ENCODE measurements at regions not wholly inside any gene's neighbourhood (a gene's known extent, or its start where the extent isn't known, plus 50 kb on each side); places are given as distances from the start of the nearest gene placed in this dataset.

DNA sequence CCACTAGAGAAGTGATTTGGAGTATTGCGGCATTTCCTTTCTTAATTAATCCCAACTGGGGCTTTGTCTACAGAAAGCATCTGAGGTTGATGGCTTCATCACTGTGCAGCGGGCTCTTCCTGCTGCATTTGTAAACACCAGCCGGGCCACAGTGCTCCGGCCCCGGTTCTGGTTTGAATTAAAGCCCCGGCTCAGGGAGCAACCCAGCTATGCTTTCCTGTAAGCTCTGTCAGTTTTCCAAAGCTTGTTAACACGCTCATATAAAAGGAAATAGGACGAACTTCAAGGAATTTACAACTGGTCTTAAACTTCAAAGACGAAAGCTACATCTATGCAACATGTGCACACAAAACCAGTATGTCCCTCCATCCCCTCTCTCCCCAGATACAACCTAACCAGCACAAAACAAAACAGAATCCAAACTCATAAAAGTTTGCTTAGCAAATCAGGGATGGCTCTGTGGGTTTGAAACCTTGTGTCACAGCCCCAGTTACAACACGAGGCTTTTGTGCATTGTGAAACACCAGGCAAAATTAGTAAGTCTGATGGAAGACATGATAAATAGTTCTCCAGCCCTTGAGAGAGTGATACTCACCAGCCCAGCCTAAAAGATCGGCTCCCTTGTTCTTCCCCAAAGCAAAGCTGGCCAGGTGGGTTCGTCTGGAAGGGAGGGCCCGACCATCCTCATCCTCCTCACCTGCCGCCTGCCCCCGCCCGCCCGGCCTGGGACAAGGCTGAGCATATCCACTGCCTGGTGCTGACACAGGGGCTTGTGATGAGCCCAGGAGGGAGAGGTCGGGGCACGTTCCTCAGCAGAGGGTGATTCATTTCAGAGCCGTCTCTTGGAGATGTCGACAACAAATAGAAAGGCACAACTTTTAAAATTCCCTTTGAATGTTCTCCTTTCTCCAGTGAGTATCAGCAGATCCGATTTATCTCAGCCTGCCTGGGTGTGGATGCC is 197.9 kb downstream of the TFAP2C start:
- POLR2A ChIA-PET: no interaction called here
- CTCF ChIA-PET: no interaction called here

DNA sequence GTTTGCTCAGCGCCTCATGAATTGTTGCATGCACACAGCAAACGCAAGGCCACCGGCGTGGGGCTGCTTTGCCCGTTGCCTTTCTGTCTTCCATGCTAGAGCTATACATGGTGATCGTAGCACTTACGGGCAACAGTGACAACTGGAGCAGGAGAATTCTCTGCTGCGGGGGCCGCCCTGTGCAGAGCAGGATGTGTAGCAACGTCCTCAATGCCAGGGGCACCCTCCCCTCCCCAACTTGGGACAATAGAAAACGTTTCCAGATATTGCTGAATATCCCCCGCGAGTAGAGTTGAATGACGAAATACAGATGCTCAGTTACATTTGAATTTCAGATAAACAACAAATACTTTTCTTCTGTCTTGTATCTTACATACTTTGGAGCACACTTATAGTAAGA is 198.7 kb downstream of the TFAP2C start:
- CTCF ChIA-PET: no interaction called here
- POLR2A ChIA-PET: no interaction called here

- POLR2A ChIA-PET: no interaction called here
- CTCF ChIA-PET: no interaction called here
Observed at GRCh38 chr20:56828402-56828801, 199.3 kb downstream of the TFAP2C start.

- CTCF ChIA-PET: no interaction called here
- POLR2A ChIA-PET: no interaction called here
Observed at GRCh38 chr20:56829788-56830385, 200.8 kb downstream of the TFAP2C start.

DNA sequence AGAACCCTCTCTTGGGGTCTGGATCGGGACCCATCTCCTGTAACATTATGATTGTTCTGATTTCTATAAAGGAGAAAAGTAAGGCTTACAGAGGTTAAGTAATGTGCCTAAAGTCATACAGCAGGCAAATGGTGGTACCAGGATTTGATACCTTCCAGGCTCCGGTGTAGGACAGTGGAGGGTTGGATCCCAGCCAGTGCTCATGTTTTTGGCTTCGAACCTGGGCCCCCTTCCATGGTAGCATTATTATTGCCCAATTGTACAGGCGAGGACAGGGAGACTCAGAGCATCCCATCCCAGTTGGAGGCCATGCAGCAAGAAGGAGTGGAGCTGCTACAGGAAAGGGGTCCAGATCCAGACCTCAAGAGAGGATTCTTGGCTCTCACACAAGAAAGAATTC is 202.7 kb downstream of the TFAP2C start:
- ChIA-PET POLR2A (no interaction called here), CTCF (no interaction called here)

DNA sequence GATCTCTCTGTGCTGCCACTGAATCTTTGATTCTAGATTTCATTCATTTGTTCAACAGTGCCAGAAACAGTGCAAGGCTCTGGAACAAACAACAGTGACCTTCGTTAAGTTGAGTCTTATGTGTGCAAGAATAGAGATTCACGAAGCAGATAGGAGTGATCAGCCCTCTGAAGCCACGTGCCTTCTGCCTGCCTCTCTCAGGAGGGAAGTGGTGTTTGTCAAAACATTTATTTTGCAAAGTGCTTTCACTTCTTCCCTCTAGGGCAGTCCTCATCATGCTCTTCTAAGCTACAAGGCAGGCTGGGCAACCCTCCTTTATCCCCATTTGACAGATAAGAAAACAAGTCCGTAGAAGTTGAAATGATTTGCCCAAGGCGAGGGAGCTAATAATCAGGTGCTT is 204.3 kb downstream of the TFAP2C start:
- CTCF ChIA-PET: no interaction called here
- POLR2A ChIA-PET: no interaction called here

DNA sequence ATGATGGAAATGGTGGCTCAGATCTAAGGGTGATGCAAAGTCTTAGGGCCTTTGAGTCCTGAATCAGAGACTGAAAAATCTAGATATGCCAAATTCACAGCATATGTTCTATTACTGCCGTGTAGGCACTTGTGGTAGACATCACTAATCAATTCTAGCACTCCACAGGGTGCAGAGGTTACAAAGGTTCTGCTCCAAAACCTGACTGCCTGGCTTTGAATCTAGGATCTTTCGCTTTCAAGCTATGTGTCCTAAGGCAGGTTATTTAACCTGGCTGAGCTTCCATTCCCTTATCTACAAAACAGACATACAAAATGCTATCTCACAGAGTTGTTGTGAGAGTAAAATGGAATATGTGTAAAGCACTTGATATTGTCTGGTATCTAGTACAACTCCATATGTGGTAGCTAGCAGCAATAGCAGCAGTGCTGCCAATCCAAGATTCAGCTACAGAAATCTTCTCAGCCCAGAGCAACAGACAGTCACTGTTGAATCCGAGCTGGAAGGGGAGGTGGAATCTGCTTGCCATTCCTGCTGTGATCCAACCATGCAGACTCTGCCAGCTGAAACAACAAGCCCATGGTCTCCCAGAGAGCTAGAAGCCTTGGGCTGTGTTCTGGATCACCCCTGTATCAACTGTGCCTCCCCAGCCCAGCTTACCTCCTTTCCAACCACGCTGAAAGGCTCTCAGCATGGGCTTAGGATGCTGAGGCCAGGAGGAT is 206.9 kb downstream of the TFAP2C start:
- ChIA-PET CTCF (no interaction called here), POLR2A (no interaction called here)

GRCh38 chr20:56839222-56839621 is 210.1 kb downstream of the TFAP2C start:
- POLR2A ChIA-PET: no interaction called here
- CTCF ChIA-PET: no interaction called here

- ChIA-PET CTCF (no interaction called here), POLR2A (no interaction called here)
Observed at GRCh38 chr20:56839786-56840185, 210.7 kb downstream of the TFAP2C start.

DNA sequence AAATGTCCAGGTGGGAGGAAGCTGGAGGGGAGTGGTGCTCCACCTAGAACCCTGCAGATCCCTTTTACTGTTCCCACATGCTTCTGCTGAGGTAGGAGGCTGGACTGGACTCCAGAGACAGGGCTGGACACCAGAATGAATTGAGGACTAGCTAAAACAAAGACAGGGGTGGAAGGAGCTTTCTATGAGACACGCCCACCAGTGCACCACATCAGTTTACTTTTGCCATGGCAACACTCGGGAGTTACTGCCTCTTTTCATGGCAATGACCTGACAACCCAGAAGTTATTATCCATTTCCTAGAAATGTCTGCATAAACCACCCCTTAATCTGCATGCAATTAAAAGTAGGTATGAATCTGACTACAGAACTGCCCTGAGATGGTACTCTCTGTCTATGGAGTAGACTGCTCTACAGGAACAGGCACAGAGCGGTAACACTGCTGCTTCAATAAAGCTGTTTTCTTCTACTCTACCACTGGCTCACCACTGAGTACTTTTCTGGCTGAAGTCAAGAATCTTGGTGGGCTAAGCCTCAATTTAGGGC is 211.7 kb downstream of the TFAP2C start:
- CTCF ChIA-PET: no interaction called here
- POLR2A ChIA-PET: no interaction called here

GRCh38 chr20:56841346-56841908 is 212.3 kb downstream of the TFAP2C start:
- POLR2A ChIA-PET: no interaction called here
- CTCF ChIA-PET: no interaction called here

GRCh38 chr20:56842056-56842455 is 212.9 kb downstream of the TFAP2C start:
- ChIA-PET CTCF (no interaction called here), POLR2A (no interaction called here)

DNA sequence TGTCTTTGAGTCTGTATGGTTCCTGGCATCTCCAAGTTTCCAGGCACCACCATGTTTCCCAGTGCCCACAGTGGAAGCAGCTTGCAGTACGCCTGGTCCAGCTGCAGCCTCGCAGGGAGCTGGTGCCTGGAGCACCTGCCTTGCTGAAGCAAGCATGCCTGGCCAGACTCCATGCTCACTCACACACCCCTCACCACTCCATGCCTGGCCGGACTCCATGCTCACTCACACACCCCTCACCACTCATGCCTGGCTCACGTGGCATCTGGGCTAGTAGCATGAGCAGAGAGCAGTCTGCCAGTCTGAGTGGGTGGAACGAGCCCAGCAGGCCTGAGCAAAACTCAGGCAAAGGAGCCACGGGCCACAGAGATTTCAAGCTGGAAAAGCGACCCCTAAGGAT is 214.3 kb downstream of the TFAP2C start:
- ChIA-PET CTCF (no interaction called here), POLR2A (no interaction called here)

DNA sequence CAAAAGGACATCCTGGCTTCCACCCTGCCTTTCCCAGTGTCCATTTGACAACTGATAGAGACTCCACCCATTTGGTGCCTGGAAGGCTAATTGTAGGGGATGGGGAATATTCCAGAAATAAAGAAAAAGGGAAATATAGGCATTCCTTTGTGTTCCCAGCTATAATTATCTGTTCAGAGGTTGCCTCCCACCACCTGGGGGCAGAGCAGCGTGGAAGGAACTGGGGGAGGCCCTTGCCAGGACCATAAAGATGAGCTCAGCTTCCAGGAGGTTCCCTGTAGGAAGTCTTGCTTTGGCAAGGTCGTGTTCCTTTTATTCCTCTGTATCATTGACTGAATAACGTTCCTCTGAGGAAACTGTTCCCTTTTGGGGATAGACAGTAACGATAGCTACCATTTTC is 214.7 kb downstream of the TFAP2C start:
- ChIA-PET POLR2A (no interaction called here), CTCF (no interaction called here)

DNA sequence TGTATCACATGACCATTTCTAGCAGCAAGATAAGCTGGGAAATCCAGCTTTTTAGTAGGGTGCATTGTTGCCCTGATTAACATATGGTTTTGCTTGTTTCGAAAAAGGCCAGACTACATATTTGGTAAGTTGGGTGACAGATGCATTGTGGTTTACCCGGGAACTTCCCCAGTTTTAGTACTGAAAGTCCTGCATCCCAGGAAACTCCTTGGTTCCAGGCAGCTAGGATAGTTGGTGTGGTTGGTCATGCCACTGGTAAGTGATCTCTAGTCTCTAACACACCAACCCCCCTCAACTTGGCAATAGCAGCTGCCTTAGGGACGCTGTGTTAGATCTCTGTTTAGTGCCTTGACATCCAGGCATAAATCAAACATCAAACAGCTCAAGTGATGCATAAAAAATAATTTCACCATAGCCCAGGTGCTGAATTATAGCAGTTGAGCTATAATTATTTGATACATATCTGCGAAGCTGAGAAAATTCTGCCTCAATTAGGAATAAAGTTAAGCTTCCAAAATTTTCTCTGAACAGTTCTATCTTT is 216.5 kb downstream of the TFAP2C start:
- ChIA-PET POLR2A (no interaction called here), CTCF (no interaction called here)

DNA sequence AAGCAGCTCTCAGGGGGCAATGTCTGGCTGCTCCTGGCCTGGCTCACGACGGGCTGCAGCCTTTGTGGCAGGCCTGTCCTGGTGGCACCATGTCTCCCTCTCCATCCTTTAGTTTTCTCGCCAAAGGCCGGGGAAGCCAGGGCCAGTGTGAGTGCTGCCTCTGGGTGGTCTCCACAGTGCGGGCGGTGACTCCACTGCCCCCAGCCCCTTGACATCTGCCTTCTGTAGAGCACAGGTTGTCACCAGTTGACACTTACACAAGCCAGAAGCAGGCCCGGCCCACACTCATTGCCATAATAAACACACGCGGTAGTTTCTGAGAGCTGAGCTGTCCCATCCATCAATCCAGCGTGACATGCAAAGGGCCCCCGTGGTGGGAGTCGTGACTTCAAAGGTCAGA is 219.5 kb downstream of the TFAP2C start:
- ChIA-PET POLR2A (no interaction called here), CTCF (no interaction called here)

DNA sequence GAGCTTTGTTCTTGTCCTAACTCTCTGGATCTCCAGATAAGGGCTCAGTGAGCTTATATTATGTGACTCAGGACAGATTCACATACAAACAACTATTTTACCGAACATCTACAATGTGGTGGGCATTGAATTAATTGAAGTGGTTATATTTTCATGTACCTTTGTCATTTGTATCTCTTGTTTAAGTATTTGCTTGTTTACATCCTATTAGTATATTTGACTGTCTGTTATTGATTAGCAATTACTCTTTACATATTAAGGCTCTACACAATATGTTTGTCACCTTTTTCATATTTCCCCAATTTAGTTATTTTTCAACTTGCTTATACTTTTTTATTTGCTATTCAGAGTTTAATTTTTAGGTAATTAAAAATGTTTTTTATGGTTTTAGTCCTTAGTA is 222.4 kb downstream of the TFAP2C start:
- ChIA-PET CTCF (no interaction called here), POLR2A (no interaction called here)

DNA sequence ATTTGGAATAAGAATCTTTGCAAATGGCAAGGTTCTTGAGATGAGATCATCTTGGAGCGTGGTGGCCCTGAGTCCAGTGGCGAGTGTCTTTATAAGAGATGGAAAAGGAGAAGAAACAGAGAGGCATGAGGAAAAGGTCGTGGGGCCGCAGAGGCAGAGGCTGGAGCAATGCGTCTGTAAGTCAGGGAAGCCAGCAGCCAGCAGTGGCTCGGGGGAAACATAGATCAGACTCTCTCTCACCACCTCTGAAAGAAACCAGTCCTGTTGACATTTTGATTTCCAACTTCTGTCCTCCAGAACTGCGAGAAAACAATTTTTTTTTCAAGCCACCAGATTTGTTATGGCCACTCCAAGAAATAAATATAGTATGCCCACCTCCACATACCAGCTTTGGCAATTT is 226.6 kb downstream of the TFAP2C start:
- POLR2A ChIA-PET: no interaction called here
- CTCF ChIA-PET: no interaction called here

GRCh38 chr20:56857950-56858349 is 228.8 kb downstream of the TFAP2C start:
- ChIA-PET POLR2A (no interaction called here), CTCF (no interaction called here)

DNA sequence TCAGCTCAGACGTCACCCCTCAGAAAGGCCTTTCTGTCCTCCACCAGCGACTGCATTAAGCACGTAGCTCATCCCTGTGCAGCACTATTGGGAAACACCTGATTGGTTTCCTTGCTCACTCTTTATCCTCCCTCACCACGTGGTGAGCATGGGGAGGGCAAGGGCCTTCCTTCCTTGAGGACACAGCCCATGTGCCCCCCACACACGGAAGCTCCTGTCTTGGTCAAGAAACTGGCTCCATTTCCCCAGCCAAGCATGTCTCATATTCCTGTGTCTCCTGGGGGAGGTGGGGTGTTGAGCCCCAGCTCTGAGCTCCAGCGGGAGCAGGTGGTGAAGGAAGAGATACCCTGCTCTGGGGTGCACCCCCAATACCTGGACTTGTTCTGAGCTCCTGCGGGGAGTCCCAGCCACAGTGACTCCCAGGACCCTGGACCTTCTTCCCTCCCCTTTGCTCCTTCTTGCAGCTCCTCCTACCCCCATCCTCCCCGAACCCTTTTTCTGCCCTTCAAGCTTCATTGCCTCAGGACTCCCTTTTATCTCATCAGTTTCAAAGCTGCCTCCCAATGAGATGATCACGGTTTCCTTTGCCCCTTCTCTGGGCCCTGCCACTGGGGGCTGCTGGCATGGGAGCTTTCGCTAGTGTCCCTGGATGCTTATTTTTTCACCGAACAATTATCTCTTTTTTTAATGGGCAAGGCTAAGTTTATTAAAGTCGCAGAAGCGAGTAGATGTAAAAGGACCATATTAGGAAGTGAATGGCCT is 230.1 kb downstream of the TFAP2C start:
- CTCF ChIA-PET: no interaction called here

More for the DNA sequence above, 230.1 kb downstream of the TFAP2C start:
- POLR2A ChIA-PET: no interaction called here
